Astrocyte (in vitro differentiated cells and primary cell): ENCODE measurements at regions not wholly inside any gene's neighbourhood (a gene's known extent, or its start where the extent isn't known, plus 50 kb on each side); places are given as distances from the start of the nearest gene placed in this dataset.

Source experiments
- DNase-seq: peaks from one replicate; pipeline ENCODE4 v3.0.0-alpha.2; 2010; ENCODE audit warnings: low read depth
- FAIRE-seq: peaks from 2 replicates; lab custom pipeline; 2011; peaks lifted over from hg19 to GRCh38; lab: Jason Lieb, UNC
- H2AFZ ChIP-seq: 2 replicates; pipeline ENCODE4 v1.6.0; 2012; ENCODE audit warnings: low read depth, low read length, inconsistent platforms
- H3K27ac ChIP-seq: 2 replicates; pipeline ENCODE4 v1.5.1; 2011; ENCODE audit warnings: low read depth, low read length, inconsistent platforms
- H3K27me3 ChIP-seq: 2 replicates; pipeline ENCODE4 v1.6.0; 2011; ENCODE audit warnings: low read length, inconsistent platforms; ENCODE audit not compliant: insufficient read depth
- H3K36me3 ChIP-seq: 2 replicates; pipeline ENCODE4 v1.5.1; 2011; ENCODE audit warnings: low read length, inconsistent platforms; ENCODE audit not compliant: insufficient read depth
- H3K4me1 ChIP-seq: 2 replicates; pipeline ENCODE4 v1.5.1; 2011; ENCODE audit warnings: low read length, inconsistent platforms; ENCODE audit not compliant: insufficient read depth
- H3K4me2 ChIP-seq: 2 replicates; pipeline ENCODE4 v1.6.0; 2012; ENCODE audit warnings: low read length, inconsistent platforms
- H3K4me3 ChIP-seq: 2 replicates; pipeline ENCODE4 v1.5.1; 2011; ENCODE audit warnings: low read depth, mild to moderate bottlenecking, low read length, inconsistent platforms; ENCODE audit not compliant: insufficient read depth
- H3K79me2 ChIP-seq: 2 replicates; pipeline ENCODE4 v1.6.0; 2012; ENCODE audit warnings: mild to moderate bottlenecking, low read length, inconsistent platforms; ENCODE audit not compliant: insufficient read depth
- H3K9ac ChIP-seq: 2 replicates; pipeline ENCODE4 v1.6.0; 2012; ENCODE audit warnings: mild to moderate bottlenecking, low read length, inconsistent platforms
- H3K9me3 ChIP-seq: 2 replicates; pipeline ENCODE4 v1.5.1; 2012; ENCODE audit warnings: low read depth, mild to moderate bottlenecking, low read length, inconsistent platforms; ENCODE audit not compliant: insufficient read depth
- H4K20me1 ChIP-seq: 2 replicates; pipeline ENCODE4 v1.6.0; 2012; ENCODE audit warnings: low read length, inconsistent platforms; ENCODE audit not compliant: insufficient read depth
- H3K27ac Mint-ChIP-seq: one replicate; pipeline ENCODE4 v1.8.0; 2021; ENCODE audit warnings: mild to moderate bottlenecking, mixed read lengths; ENCODE audit not compliant: unreplicated experiment
- H3K27me3 Mint-ChIP-seq: one replicate; pipeline ENCODE4 v1.8.0; 2021; ENCODE audit warnings: low read depth, mixed read lengths; ENCODE audit not compliant: unreplicated experiment
- H3K36me3 Mint-ChIP-seq: one replicate; pipeline ENCODE4 v1.8.0; 2021; ENCODE audit warnings: low read depth, mixed read lengths; ENCODE audit not compliant: unreplicated experiment
- H3K4me1 Mint-ChIP-seq: one replicate; pipeline ENCODE4 v1.8.0; 2021; ENCODE audit warnings: low read depth, mixed read lengths; ENCODE audit not compliant: unreplicated experiment
- H3K4me3 Mint-ChIP-seq: one replicate; pipeline ENCODE4 v1.8.0; 2021; ENCODE audit warnings: mild to moderate bottlenecking, moderate library complexity, mixed read lengths; ENCODE audit not compliant: unreplicated experiment
- H3K9me3 Mint-ChIP-seq: one replicate; pipeline ENCODE4 v1.8.0; 2021; ENCODE audit warnings: mild to moderate bottlenecking, mixed read lengths; ENCODE audit not compliant: unreplicated experiment
- EZH2 ChIP-seq: IDR thresholded peaks from 2 replicates; pipeline ENCODE4 v1.6.1; 2012; ENCODE audit warnings: mild to moderate bottlenecking, low read length, inconsistent platforms; ENCODE audit not compliant: insufficient read depth
- TF ChIP-seq, protein P1 (sequence below): IDR thresholded peaks from 2 replicates; pipeline ENCODE4 v1.5.1; 2011; ENCODE audit warnings: low read depth, mild to moderate bottlenecking, inconsistent platforms, low read length, moderate library complexity; ENCODE audit not compliant: insufficient read depth

DNA sequence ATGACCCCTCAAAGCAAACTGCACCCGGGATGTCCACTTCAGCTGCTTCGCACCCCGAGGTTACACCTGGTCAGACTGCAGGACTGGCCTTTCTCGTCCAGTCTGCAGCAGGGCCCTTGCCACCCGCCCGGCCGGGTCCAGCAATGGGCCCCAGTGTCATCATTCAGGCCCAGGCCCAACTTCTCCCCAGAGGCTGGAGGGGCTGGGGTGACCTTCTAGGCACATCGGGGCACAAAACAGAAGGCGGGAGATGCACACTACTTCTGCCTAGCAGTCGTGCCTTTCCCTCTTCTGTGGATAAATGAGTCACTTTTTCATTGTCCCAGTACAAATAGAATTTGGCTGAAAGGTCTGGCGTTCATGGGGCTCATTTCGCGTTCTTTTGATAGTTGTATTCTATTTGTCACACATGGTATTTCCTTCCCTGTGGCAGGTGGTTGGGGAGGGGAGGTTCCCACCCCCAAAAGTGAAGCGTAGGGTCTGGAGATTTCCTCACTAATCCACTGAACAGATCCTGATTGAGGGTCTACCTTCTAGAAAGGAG lies 56.9 kb upstream of the ID2 start:
- DNase-seq (no peak), FAIRE-seq (no peak)
- Mint-ChIP-seq H3K9me3 (peaks cover 1% of the 10 kb centered on the region), H3K4me3 (no peak overlapping the region), H3K27ac (no peak overlapping the region), H3K27me3 (peaks cover 54% of the 10 kb centered on the region), H3K4me1 (no peaks in the 10 kb centered on the region), H3K36me3 (no peaks in the 10 kb centered on the region)
- no peaks in the 10 kb centered on the region for H3K36me3 ChIP-seq
- no peaks in the 10 kb centered on the region for H3K79me2 ChIP-seq
- no peaks in the 10 kb centered on the region for H4K20me1 ChIP-seq
- H3K9ac ChIP-seq: no peak overlapping the region
- H3K9me3 ChIP-seq: no peaks in the 10 kb centered on the region
- TF ChIP-seq, protein P1, sequence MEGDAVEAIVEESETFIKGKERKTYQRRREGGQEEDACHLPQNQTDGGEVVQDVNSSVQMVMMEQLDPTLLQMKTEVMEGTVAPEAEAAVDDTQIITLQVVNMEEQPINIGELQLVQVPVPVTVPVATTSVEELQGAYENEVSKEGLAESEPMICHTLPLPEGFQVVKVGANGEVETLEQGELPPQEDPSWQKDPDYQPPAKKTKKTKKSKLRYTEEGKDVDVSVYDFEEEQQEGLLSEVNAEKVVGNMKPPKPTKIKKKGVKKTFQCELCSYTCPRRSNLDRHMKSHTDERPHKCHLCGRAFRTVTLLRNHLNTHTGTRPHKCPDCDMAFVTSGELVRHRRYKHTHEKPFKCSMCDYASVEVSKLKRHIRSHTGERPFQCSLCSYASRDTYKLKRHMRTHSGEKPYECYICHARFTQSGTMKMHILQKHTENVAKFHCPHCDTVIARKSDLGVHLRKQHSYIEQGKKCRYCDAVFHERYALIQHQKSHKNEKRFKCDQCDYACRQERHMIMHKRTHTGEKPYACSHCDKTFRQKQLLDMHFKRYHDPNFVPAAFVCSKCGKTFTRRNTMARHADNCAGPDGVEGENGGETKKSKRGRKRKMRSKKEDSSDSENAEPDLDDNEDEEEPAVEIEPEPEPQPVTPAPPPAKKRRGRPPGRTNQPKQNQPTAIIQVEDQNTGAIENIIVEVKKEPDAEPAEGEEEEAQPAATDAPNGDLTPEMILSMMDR: no peak
- no peak for TF ChIP-seq EZH2
- H3K4me1 ChIP-seq: no peaks in the 10 kb centered on the region
- H3K27me3 ChIP-seq: no peaks in the 10 kb centered on the region
- H3K4me3 ChIP-seq: no peak overlapping the region
- H3K4me2 ChIP-seq: no peak overlapping the region
- no peak overlapping the region for H2AFZ ChIP-seq
- no peak overlapping the region for H3K27ac ChIP-seq

DNA sequence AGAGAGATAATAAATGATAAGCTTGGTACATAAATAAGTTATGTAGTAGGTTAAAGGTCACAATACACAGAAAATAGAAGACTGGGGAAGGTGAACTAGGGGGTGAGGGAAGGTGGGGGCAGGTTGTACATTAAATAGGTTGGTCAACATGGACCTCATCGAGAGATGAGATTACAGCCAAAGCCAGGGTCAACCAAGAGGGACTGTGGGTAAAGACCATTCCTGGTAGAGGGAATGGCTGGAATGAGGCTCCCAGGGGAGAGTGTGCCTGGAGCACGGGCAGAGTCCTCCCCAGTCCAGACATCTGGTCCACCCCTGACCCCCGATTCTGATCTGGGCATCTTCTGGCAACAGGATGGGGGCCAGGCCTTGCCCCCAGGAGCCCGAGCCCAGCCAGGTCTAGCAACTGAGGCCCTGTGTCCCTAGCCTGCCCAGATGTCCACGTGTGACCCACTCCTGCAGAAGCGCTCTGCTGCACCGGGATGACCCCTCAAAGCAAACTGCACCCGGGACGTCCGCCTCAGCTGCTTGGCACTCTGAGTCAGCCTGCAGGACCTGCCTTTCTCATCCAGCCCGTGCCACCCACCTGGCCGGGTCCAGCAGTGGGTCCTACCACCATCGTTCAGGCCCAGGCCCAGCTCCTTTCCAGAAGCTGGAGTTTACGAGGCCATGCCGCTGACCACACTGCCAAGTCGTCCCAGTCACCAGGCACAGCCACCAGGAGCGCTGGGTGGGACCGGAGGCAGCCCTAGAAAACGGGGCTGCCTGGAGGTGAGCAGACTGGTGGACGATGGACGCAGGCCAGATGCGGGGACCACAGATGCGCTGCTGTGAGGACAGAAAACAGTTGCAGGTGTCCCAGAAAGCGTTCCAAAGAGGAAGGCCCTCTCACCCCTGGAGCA lies 56.2 kb upstream of the ID2 start:
- DNase-seq (no peak), FAIRE-seq (no peak)
- Histone ChIP-seq H2AFZ (no peak overlapping the region), H3K4me2 (no peak overlapping the region), H3K9ac (no peak overlapping the region), H3K27ac (no peak overlapping the region), H4K20me1 (no peaks in the 10 kb centered on the region), H3K4me3 (no peak overlapping the region), H3K79me2 (no peaks in the 10 kb centered on the region), H3K36me3 (no peaks in the 10 kb centered on the region), H3K27me3 (no peaks in the 10 kb centered on the region), H3K9me3 (no peaks in the 10 kb centered on the region), H3K4me1 (no peaks in the 10 kb centered on the region)
- Mint-ChIP-seq H3K27me3 (peaks cover 50% of the 10 kb centered on the region), H3K9me3 (peaks cover 1% of the 10 kb centered on the region), H3K4me1 (no peaks in the 10 kb centered on the region), H3K36me3 (no peaks in the 10 kb centered on the region), H3K4me3 (no peak overlapping the region), H3K27ac (no peak overlapping the region)
- no peak for TF ChIP-seq EZH2
- TF ChIP-seq, protein P1: no peak

DNA sequence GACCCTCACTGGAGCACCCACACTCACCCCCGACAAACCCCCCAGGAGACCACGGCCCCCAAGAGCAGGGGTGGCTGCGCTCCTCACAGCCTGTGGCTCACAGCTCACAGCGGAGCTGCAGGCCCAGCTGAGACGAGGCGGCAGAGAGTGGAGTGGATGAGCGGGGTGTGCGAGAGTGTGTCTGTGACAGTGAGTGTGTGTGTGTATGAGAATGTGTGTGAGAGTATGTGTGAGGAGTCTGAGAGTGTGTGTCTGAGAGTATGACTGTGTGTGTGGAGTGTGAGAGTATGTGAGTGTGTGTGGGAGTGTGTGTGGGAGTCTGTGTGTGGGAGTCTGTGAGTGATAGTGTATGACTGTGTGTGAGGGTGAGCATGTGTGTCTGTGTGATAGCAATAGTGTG lies 55.3 kb upstream of the ID2 start:
- no peak overlapping the region for H2AFZ ChIP-seq
- H3K4me1 ChIP-seq: no peaks in the 10 kb centered on the region
- no peak overlapping the region for H3K27ac Mint-ChIP-seq
- H3K4me3 Mint-ChIP-seq: no peak overlapping the region
- no peaks in the 10 kb centered on the region for H4K20me1 ChIP-seq
- H3K4me3 ChIP-seq: no peak overlapping the region
- H3K27me3 Mint-ChIP-seq: peaks cover 45% of the 10 kb centered on the region
- H3K4me2 ChIP-seq: no peak overlapping the region
- DNase-seq (no peak), FAIRE-seq (no peak)
- H3K27ac ChIP-seq: no peak overlapping the region
- H3K4me1 Mint-ChIP-seq: no peaks in the 10 kb centered on the region
- no peaks in the 10 kb centered on the region for H3K36me3 ChIP-seq
- TF ChIP-seq, protein P1: no peak
- TF ChIP-seq EZH2: no peak
- peaks cover 1% of the 10 kb centered on the region for H3K9me3 Mint-ChIP-seq
- no peak overlapping the region for H3K9ac ChIP-seq
- H3K79me2 ChIP-seq: no peaks in the 10 kb centered on the region
- H3K27me3 ChIP-seq: no peaks in the 10 kb centered on the region
- no peaks in the 10 kb centered on the region for H3K36me3 Mint-ChIP-seq
- no peaks in the 10 kb centered on the region for H3K9me3 ChIP-seq
